ENCODE measurements at regions not wholly inside any gene's neighbourhood (a gene's known extent, or its start where the extent isn't known, plus 50 kb on each side); places are given as distances from the start of the nearest gene placed in this dataset.

GRCh38 chr3:187798531-187799530 lies 53.6 kb upstream of the BCL6 start:
- no peak overlapping the region for H3K27ac ChIP-seq (ENCODE audit: insufficient read depth, low read depth, low read length)
- H3K9me3 ChIP-seq (replicated peaks; ENCODE audit: control insufficient read depth, insufficient read depth, low read length), result no peaks in the 10 kb centered on the region
- BruUV-seq (replicated peaks), result no TSS peak
- no peaks in the 10 kb centered on the region for H3K9me1 ChIP-seq (replicated peaks; ENCODE audit: control insufficient read depth, extremely low read depth, insufficient read depth, low read length)
- no peak overlapping the region for H3K4me3 ChIP-seq (replicated peaks in 1 of 3; ENCODE audit: insufficient read depth in 1 of 3, low read depth in 1 of 3, low read length in 3 of 3)
- H3K27me3 ChIP-seq (ENCODE audit: control insufficient read depth in 2 of 2, insufficient read depth in 2 of 2, low read length in 2 of 2), result peaks cover 0 to 3% of the 10 kb centered on the region in 2 experiments
- H3K36me3 ChIP-seq (ENCODE audit: control insufficient read depth in 2 of 2, extremely low read depth in 1 of 2, insufficient read depth in 2 of 2, low read length in 2 of 2), result no peaks in the 10 kb centered on the region
- no peak overlapping the region for H2AFZ ChIP-seq (ENCODE audit: low read depth, low read length)
- DNase-seq (ENCODE audit: low read depth, low spot score), result no peak
- dilution Hi-C loops (cut with MboI; ENCODE audit: extremely low pct_ligation_motif_present, low sequenced_read_pairs), result no loop called here
- POLR2A ChIA-PET, result no interaction called here
- no peak overlapping the region for H3K4me2 ChIP-seq (ENCODE audit: insufficient read depth, low read length)
- CTCF ChIA-PET, result interaction anchor here (2.3 kb wide), 1 partner anchor 9 kb away, joined by 6 read pairs; no protein-coding TSS in a partner anchor
- no peaks in the 10 kb centered on the region for H3K4me1 ChIP-seq (ENCODE audit: control insufficient read depth, extremely low read depth, insufficient read depth, low read length)
- no peak overlapping the region for H3K9ac ChIP-seq (replicated peaks; ENCODE audit: extremely low read depth, insufficient read depth, low read length)
- H4K20me1 ChIP-seq (replicated peaks; ENCODE audit: control insufficient read depth, extremely low read depth, insufficient read depth, low read length), result no peaks in the 10 kb centered on the region
- intact Hi-C loops (cut with micrococcal nuclease), result no loop called here
- H3K79me2 ChIP-seq (ENCODE audit: control insufficient read depth, insufficient read depth, low read length), result no peaks in the 10 kb centered on the region
- FAIRE-seq, result no peak
- TF ChIP-seq JUN (IDR thresholded peaks at IDR 0.05; ENCODE audit: borderline replicate concordance, insufficient read depth, insufficient read length, low read depth) (no peak), GATA2 (IDR thresholded peaks at IDR 0.05; ENCODE audit: insufficient read depth, insufficient read length, low read depth, low read length) (no peak), FOS (IDR thresholded peaks at IDR 0.05; ENCODE audit: borderline replicate concordance, insufficient read depth, low read length) (no peak), EZH2 (IDR thresholded peaks at IDR 0.05; ENCODE audit: borderline replicate concordance, low read depth, low read length, severe bottlenecking) (no peak), POLR2A (IDR thresholded peaks at IDR 0.05; ENCODE audit: low read depth, low read length) (no peak), CTCF (IDR thresholded peaks at IDR 0.05; ENCODE audit: extremely low read depth in 1 of 2, insufficient read depth in 1 of 2, low read depth in 1 of 2, low read length in 2 of 2) (no peak), POLR2AphosphoS5 (IDR thresholded peaks at IDR 0.05; ENCODE audit: insufficient read depth, low read depth, low read length) (no peak), MYC (IDR thresholded peaks at IDR 0.05; ENCODE audit: low read depth, low read length) (no peak)
- TF ChIP-seq, protein P1, sequence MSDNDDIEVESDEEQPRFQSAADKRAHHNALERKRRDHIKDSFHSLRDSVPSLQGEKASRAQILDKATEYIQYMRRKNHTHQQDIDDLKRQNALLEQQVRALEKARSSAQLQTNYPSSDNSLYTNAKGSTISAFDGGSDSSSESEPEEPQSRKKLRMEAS (IDR thresholded peaks at IDR 0.05; ENCODE audit: insufficient read depth, insufficient read length), result no peak
